SU-DHL-6 (cell line): ENCODE measurements at regions not wholly inside any gene's neighbourhood (a gene's known extent, or its start where the extent isn't known, plus 50 kb on each side); places are given as distances from the start of the nearest gene placed in this dataset.

ENCODE experiments used
- H2AFZ ChIP-seq: fragments of 200-600 bp; sonication (generic); 2 replicates; pipeline ENCODE4 v1.6.1; 2014; ENCODE audit warnings: low read depth, mild to moderate bottlenecking, moderate library complexity, mixed read lengths, antibody characterized with exemption, low read length; ENCODE audit not compliant: severe bottlenecking
- H3F3A ChIP-seq: fragments of 200-600 bp; shearing (Covaris generic); 2 replicates; pipeline ENCODE4 v1.6.0; 2016; ENCODE audit warnings: antibody characterized with exemption, mild to moderate bottlenecking; ENCODE audit not compliant: insufficient read depth
- H3K27ac ChIP-seq: fragments of 200-600 bp; sonication (generic); 2 replicates; pipeline ENCODE4 v1.5.1; 2016; ENCODE audit warnings: low read depth, mild to moderate bottlenecking, low read length, moderate library complexity, mixed read lengths
- H3K27me3 ChIP-seq: fragments of 200-600 bp; sonication (generic), shearing (Covaris generic); 2 replicates; pipeline ENCODE4 v1.6.0; 2014; ENCODE audit warnings: mild to moderate bottlenecking, low read length
- H3K36me3 ChIP-seq: fragments of 200-600 bp; sonication (generic); 2 replicates; pipeline ENCODE4 v1.6.1; 2014; ENCODE audit warnings: mild to moderate bottlenecking, low read length, mixed read lengths
- H3K4me2 ChIP-seq: fragments of 300-600, 200-600 bp; shearing (Covaris generic), sonication (generic); 2 replicates; pipeline ENCODE4 v1.6.0; 2014; ENCODE audit warnings: low read length, low read depth, mild to moderate bottlenecking; ENCODE audit not compliant: poor library complexity, severe bottlenecking
- H3K4me3 ChIP-seq: fragments of 200-600 bp; sonication (generic); 2 replicates; pipeline ENCODE4 v1.5.1; 2014; ENCODE audit warnings: antibody characterized with exemption, low read length, mild to moderate bottlenecking, mixed read lengths; ENCODE audit not compliant: insufficient read depth, poor library complexity, severe bottlenecking
- H3K79me2 ChIP-seq: fragments of 200-600 bp; sonication (generic); 2 replicates; pipeline ENCODE4 v1.6.1; 2014; ENCODE audit warnings: mild to moderate bottlenecking, low read length, moderate library complexity; ENCODE audit not compliant: insufficient read depth
- H3K9ac ChIP-seq: fragments of 200-600 bp; sonication (generic); 2 replicates; pipeline ENCODE4 v1.7.0; 2014; ENCODE audit warnings: mild to moderate bottlenecking, low read length
- H3K9me2 ChIP-seq: fragments of 200-600 bp; sonication (generic); replicated peaks from 2 replicates; pipeline ENCODE4 v1.6.1; 2014; ENCODE audit warnings: low read length; ENCODE audit not compliant: insufficient read depth
- H3K9me3 ChIP-seq: fragments of 200-600 bp; sonication (generic); 2 replicates; pipeline ENCODE4 v1.6.1; 2014; ENCODE audit warnings: low read length, mixed read lengths; ENCODE audit not compliant: insufficient read depth
- H4K20me1 ChIP-seq: fragments of 200-600 bp; sonication (generic); 2 replicates; pipeline ENCODE4 v1.6.1; 2014; ENCODE audit warnings: low read depth, mild to moderate bottlenecking, antibody characterized with exemption, low read length, moderate library complexity, mixed read lengths
- EZH2phosphoT487 ChIP-seq: fragments of 200-600 bp; sonication (generic), shearing (Covaris generic); conservative IDR thresholded peaks from 2 replicates; pipeline ENCODE4 v1.6.1; 2018; ENCODE audit warnings: mild to moderate bottlenecking, antibody characterized with exemption, low read length, moderate library complexity, mixed read lengths
- TF ChIP-seq, protein P1 (sequence below): fragments of 200-600 bp; sonication (generic); IDR thresholded peaks from one replicate; pipeline ENCODE4 v1.5.1; 2017; ENCODE audit warnings: antibody characterized with exemption, mild to moderate bottlenecking, low read length, moderate library complexity; ENCODE audit not compliant: insufficient read depth, poor library complexity, severe bottlenecking

DNA sequence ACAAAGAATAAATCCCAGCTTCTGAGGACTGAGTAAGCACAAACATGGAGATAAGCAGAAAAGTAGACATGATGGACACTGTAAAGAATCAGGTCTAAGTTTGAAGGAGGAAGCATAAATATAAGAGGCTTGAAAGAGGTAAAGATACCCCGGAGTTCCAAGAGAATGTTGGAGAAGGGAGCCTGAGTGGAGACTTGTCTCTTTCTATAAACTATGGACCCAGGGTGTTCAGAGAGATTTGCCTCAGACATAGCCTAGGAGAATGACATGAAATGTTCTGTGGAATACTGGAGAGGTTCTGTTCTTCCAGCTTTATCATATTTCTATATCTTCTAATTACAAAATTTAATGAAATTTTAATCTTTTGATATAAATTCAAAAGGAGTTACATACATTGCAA, 554.3 kb upstream of the B3GALT2 start:
- H3K36me3 ChIP-seq, result 0 out of 2 replicates have a peak, but pooled peaks cover 2% of the 10 kb centered on the region
- no peak overlapping the region for H3K27ac ChIP-seq
- TF ChIP-seq EZH2phosphoT487, result no peak
- TF ChIP-seq, protein P1, sequence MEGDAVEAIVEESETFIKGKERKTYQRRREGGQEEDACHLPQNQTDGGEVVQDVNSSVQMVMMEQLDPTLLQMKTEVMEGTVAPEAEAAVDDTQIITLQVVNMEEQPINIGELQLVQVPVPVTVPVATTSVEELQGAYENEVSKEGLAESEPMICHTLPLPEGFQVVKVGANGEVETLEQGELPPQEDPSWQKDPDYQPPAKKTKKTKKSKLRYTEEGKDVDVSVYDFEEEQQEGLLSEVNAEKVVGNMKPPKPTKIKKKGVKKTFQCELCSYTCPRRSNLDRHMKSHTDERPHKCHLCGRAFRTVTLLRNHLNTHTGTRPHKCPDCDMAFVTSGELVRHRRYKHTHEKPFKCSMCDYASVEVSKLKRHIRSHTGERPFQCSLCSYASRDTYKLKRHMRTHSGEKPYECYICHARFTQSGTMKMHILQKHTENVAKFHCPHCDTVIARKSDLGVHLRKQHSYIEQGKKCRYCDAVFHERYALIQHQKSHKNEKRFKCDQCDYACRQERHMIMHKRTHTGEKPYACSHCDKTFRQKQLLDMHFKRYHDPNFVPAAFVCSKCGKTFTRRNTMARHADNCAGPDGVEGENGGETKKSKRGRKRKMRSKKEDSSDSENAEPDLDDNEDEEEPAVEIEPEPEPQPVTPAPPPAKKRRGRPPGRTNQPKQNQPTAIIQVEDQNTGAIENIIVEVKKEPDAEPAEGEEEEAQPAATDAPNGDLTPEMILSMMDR, result no peak
- no peaks in the 10 kb centered on the region for H3K27me3 ChIP-seq
- H2AFZ ChIP-seq, result no peak overlapping the region
- H3K4me2 ChIP-seq, result no peak overlapping the region
- no peaks in the 10 kb centered on the region for H3K9me3 ChIP-seq
- no peak overlapping the region for H3K4me3 ChIP-seq
- no peaks in the 10 kb centered on the region for H3F3A ChIP-seq
- H3K79me2 ChIP-seq, result no peaks in the 10 kb centered on the region
- no peaks in the 10 kb centered on the region for H3K9me2 ChIP-seq
- no peak overlapping the region for H3K9ac ChIP-seq
- no peaks in the 10 kb centered on the region for H4K20me1 ChIP-seq

DNA sequence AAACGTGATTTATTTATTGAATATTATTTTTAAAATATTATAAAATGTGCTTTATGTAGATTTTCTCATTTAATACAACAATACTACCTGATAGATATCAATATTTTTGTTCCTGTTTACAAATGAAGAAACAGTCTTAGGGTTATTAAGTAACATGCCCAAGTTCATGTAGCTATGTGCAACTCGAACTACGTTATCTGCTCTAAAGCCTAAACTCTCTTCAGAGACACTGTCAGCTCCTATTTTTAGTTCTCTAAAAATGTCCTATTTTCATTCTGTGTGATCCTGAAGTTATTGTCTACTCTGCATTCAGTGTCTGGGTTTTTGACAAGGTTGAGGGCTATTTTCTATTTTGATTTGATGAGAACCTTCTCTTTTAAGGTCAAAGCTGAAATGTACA, 550.1 kb upstream of the B3GALT2 start:
- no peaks in the 10 kb centered on the region for H3K79me2 ChIP-seq
- H3K36me3 ChIP-seq, result no peaks in the 10 kb centered on the region
- H2AFZ ChIP-seq, result no peak overlapping the region
- H3K27me3 ChIP-seq, result no peaks in the 10 kb centered on the region
- no peaks in the 10 kb centered on the region for H3K9me3 ChIP-seq
- H3K4me2 ChIP-seq, result no peak overlapping the region
- no peak overlapping the region for H3K27ac ChIP-seq
- no peak overlapping the region for H3K9ac ChIP-seq
- no peaks in the 10 kb centered on the region for H4K20me1 ChIP-seq
- H3K4me3 ChIP-seq, result no peak overlapping the region
- H3K9me2 ChIP-seq, result no peaks in the 10 kb centered on the region
- TF ChIP-seq, protein P1, result no peak
- no peak for TF ChIP-seq EZH2phosphoT487
- no peaks in the 10 kb centered on the region for H3F3A ChIP-seq

DNA sequence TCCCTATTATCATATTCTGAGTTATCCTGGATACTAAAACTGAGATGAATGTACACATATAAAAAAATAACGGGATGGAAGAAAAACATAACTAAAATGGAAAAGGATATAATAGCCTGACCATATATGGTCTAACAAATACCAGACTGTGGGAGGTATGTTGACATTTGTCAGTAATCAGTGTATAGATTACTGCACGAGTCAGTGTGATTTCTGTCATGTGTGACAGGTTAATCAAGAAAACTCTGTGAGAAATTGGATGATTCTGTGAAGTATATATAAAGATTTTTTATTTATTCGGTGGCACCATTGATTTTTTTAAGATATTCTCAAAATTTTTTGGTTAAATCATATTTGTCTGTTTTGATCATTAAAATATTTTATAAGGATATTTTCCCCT, 547.3 kb upstream of the B3GALT2 start:
- no peak overlapping the region for H3K4me2 ChIP-seq
- no peaks in the 10 kb centered on the region for H3K9me3 ChIP-seq
- no peak overlapping the region for H2AFZ ChIP-seq
- no peaks in the 10 kb centered on the region for H4K20me1 ChIP-seq
- no peaks in the 10 kb centered on the region for H3K9me2 ChIP-seq
- H3F3A ChIP-seq, result no peaks in the 10 kb centered on the region
- H3K79me2 ChIP-seq, result no peaks in the 10 kb centered on the region
- H3K27ac ChIP-seq, result no peak overlapping the region
- no peak overlapping the region for H3K4me3 ChIP-seq
- TF ChIP-seq EZH2phosphoT487, result no peak
- TF ChIP-seq, protein P1, result no peak
- H3K27me3 ChIP-seq, result no peaks in the 10 kb centered on the region
- H3K9ac ChIP-seq, result no peak overlapping the region
- H3K36me3 ChIP-seq, result no peaks in the 10 kb centered on the region

DNA sequence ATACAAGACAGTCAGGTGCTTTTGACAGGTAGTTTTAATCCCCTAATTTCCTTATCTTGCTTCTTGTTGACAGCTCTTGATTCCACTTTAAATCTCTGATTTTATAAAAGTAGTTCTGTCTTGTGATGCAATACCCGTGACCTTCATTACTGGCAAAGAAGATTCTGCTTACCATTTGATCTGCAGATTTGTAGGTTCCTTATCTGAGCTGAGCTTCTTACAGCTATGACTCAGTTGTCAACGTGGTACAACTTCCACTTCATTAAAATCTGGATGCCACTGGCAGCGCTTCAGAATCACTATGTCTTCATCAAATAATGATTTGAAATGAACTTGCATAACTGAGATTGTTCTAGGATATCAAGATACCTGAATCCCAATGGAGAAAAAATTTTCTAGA, 543.6 kb upstream of the B3GALT2 start:
- Histone ChIP-seq H3K4me2 (no peak overlapping the region), H3K27me3 (no peaks in the 10 kb centered on the region)

More for the DNA sequence above, 543.6 kb upstream of the B3GALT2 start:
- H3K9ac ChIP-seq, result no peak overlapping the region
- no peak overlapping the region for H3K27ac ChIP-seq
- H3K36me3 ChIP-seq, result no peaks in the 10 kb centered on the region
- H2AFZ ChIP-seq, result no peak overlapping the region
- H4K20me1 ChIP-seq, result no peaks in the 10 kb centered on the region
- H3K79me2 ChIP-seq, result no peaks in the 10 kb centered on the region
- no peak overlapping the region for H3K4me3 ChIP-seq
- H3K9me2 ChIP-seq, result no peaks in the 10 kb centered on the region
- TF ChIP-seq, protein P1, result no peak
- no peak for TF ChIP-seq EZH2phosphoT487
- H3F3A ChIP-seq, result no peaks in the 10 kb centered on the region
- H3K9me3 ChIP-seq, result no peaks in the 10 kb centered on the region
